Stomach (tissue), 4 donors: ENCODE measurements at regions not wholly inside any gene's neighbourhood (a gene's known extent, or its start where the extent isn't known, plus 50 kb on each side); places are given as distances from the start of the nearest gene placed in this dataset.

Experiments used
- EP300 ChIP-seq: sonication (generic); formaldehyde crosslinking; IDR thresholded peaks from one replicate; pipeline ENCODE4 v1.6.1; 2017; ENCODE audit warnings: antibody characterized with exemption
- POLR2A ChIP-seq, 4 donors: fragments of 450-650 bp; IDR thresholded peaks; one replicate each; pipeline ENCODE4 v1.6.1; 2016; ENCODE audit warnings: antibody characterized with exemption in 4 of 4, control low read depth in 2 of 4, mild to moderate bottlenecking in 1 of 4, moderate library complexity in 1 of 4
- TF ChIP-seq, protein P1 (sequence below), 7 experiments: fragments of 450-650 bp in 4 of 7; fragments of 200-600 bp in 3 of 7; sonication (generic) in 3 of 7; IDR thresholded peaks; one replicate each; pipeline ENCODE4 v1.5.1; 2016 to 2019; ENCODE audit warnings: antibody characterized with exemption in 7 of 7, control low read depth in 2 of 7, mild to moderate bottlenecking in 1 of 7

DNA sequence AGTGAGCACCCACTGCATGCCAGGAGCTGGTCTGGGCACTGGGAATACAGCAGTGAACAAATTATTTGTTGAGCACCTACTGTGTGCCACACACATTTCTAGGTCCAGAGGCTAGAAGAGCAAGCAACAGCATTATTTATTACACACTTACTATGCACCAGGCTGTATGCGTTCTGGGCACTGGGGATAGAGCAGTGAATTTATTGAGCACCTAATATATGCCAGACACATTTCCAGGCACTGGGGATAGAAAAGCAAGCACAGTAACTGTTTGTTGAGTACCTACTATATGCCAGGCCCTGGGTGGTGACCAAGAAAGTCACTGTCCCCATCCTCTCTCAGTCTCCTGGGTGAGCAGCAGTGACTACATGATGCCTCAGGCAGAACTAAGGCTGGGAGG lies 107.5 kb upstream of the NCOR2 start:
- TF ChIP-seq, protein P1, sequence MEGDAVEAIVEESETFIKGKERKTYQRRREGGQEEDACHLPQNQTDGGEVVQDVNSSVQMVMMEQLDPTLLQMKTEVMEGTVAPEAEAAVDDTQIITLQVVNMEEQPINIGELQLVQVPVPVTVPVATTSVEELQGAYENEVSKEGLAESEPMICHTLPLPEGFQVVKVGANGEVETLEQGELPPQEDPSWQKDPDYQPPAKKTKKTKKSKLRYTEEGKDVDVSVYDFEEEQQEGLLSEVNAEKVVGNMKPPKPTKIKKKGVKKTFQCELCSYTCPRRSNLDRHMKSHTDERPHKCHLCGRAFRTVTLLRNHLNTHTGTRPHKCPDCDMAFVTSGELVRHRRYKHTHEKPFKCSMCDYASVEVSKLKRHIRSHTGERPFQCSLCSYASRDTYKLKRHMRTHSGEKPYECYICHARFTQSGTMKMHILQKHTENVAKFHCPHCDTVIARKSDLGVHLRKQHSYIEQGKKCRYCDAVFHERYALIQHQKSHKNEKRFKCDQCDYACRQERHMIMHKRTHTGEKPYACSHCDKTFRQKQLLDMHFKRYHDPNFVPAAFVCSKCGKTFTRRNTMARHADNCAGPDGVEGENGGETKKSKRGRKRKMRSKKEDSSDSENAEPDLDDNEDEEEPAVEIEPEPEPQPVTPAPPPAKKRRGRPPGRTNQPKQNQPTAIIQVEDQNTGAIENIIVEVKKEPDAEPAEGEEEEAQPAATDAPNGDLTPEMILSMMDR (IDR thresholded peaks at IDR 0.05), result no peak
- TF ChIP-seq POLR2A (IDR thresholded peaks at IDR 0.05), result no peak
- no peak for TF ChIP-seq EP300
